Left renal cortex interstitium (tissue), 4 donors: ENCODE measurements at regions not wholly inside any gene's neighbourhood (a gene's known extent, or its start where the extent isn't known, plus 50 kb on each side); places are given as distances from the start of the nearest gene placed in this dataset.
A peak's percentile ranks its signal among the peaks of the same experiment; 100 is the strongest.

ENCODE experiments used
- DNase-seq, 4 donors: peaks; one replicate each; pipeline ENCODE4 v3.0.0-alpha.2; 2013; ENCODE audit warnings: low read depth in 4 of 4, low spot score in 2 of 4, missing footprints in 1 of 4

GRCh38 chr3:168273036-168273435, 177.3 kb upstream of the GOLIM4 start:
- DNase-seq: no peak

- DNase-seq: no peak
Observed at GRCh38 chr3:168272343-168272985, 176.7 kb upstream of the GOLIM4 start.

GRCh38 chr3:168271932-168272331, 176.2 kb upstream of the GOLIM4 start:
- DNase-seq: no peak

GRCh38 chr3:168269001-168269400, 173.3 kb upstream of the GOLIM4 start:
- DNase-seq: no peak

- DNase-seq: no peak
Observed at GRCh38 chr3:168267179-168267578, 171.5 kb upstream of the GOLIM4 start.

- DNase-seq: no peak
Observed at GRCh38 chr3:168266335-168266734, 170.6 kb upstream of the GOLIM4 start.

- DNase-seq: no peak
Observed at GRCh38 chr3:168262887-168263286, 167.2 kb upstream of the GOLIM4 start.

GRCh38 chr3:168260859-168261258, 165.1 kb upstream of the GOLIM4 start:
- no peak for DNase-seq

- DNase-seq: no peak
Observed at GRCh38 chr3:168251371-168251770, 155.6 kb upstream of the GOLIM4 start.

GRCh38 chr3:168250415-168250861, 154.7 kb upstream of the GOLIM4 start:
- peak; percentile 3 to 41 (median 8) for DNase-seq

GRCh38 chr3:168249550-168250414, 154.1 kb upstream of the GOLIM4 start:
- peak; percentile 47 to 76 (median 60) for DNase-seq

GRCh38 chr3:168249205-168249549, 153.5 kb upstream of the GOLIM4 start:
- DNase-seq: peak in 3 of 4 donors; percentile 37 to 65 (median 44)

- DNase-seq: peak; percentile 18 to 66 (median 42)
Observed at GRCh38 chr3:168248383-168249204, 152.9 kb upstream of the GOLIM4 start.

- DNase-seq: no peak
Observed at GRCh38 chr3:168241156-168241555, 145.4 kb upstream of the GOLIM4 start.

- no peak for DNase-seq
Observed at GRCh38 chr3:168239287-168239686, 143.6 kb upstream of the GOLIM4 start.

- no peak for DNase-seq
Observed at GRCh38 chr3:168233001-168233400, 137.3 kb upstream of the GOLIM4 start.

GRCh38 chr3:168223085-168223484, 127.4 kb upstream of the GOLIM4 start:
- DNase-seq: no peak

- no peak for DNase-seq
Observed at GRCh38 chr3:168220556-168220955, 124.8 kb upstream of the GOLIM4 start.

GRCh38 chr3:168219530-168219929, 123.8 kb upstream of the GOLIM4 start:
- DNase-seq: no peak

GRCh38 chr3:168218600-168218999, 122.9 kb upstream of the GOLIM4 start:
- DNase-seq: no peak

- DNase-seq: no peak
Observed at GRCh38 chr3:168216851-168217250, 121.1 kb upstream of the GOLIM4 start.
